IPS DF 6.9 (cell line): ENCODE measurements at regions not wholly inside any gene's neighbourhood (a gene's known extent, or its start where the extent isn't known, plus 50 kb on each side); places are given as distances from the start of the nearest gene placed in this dataset.
"Not testable (repeated sequence)": the region's sequence is repeated elsewhere in the genome, so short reads cannot be mapped to it uniquely, and the experiment has no call there.

ENCODE experiments used
- DNase-seq: peaks from one replicate; pipeline ENCODE4 v3.0.0-alpha.2; 2013; ENCODE audit warnings: low read depth, low spot score
- H3K27ac ChIP-seq: one replicate; pipeline ENCODE4 v1.5.1; 2013; ENCODE audit warnings: low read length, control low read depth
- H3K27me3 ChIP-seq: 2 replicates; pipeline ENCODE4 v1.6.1; 2013; ENCODE audit warnings: mild to moderate bottlenecking, low read length; ENCODE audit not compliant: control insufficient read depth, insufficient read depth
- H3K36me3 ChIP-seq: 2 replicates; pipeline ENCODE4 v1.6.1; 2013; ENCODE audit warnings: low read length; ENCODE audit not compliant: control insufficient read depth, insufficient read depth
- H3K4me1 ChIP-seq: 2 replicates; pipeline ENCODE4 v1.6.1; 2013; ENCODE audit warnings: low read length; ENCODE audit not compliant: control insufficient read depth, insufficient read depth
- H3K4me3 ChIP-seq: 2 replicates; pipeline ENCODE4 v1.5.1; 2013; ENCODE audit warnings: mild to moderate bottlenecking, low read length
- H3K9me3 ChIP-seq: 2 replicates; pipeline ENCODE4 v1.6.1; 2013; ENCODE audit warnings: low read length, inconsistent platforms; ENCODE audit not compliant: control insufficient read depth, insufficient read depth
- WGBS: extraction: QIAGEN DNeasy Blood & Tissue Kit; methylation state at CpG from one replicate; pipeline ENCODE4 v1.1.7; 2013; ENCODE audit warnings: mixed read lengths, missing lambda C conversion rate; ENCODE audit not compliant: insufficient read length, insufficient coverage; 5-methylcytosine and 5-hydroxymethylcytosine counted together

DNA sequence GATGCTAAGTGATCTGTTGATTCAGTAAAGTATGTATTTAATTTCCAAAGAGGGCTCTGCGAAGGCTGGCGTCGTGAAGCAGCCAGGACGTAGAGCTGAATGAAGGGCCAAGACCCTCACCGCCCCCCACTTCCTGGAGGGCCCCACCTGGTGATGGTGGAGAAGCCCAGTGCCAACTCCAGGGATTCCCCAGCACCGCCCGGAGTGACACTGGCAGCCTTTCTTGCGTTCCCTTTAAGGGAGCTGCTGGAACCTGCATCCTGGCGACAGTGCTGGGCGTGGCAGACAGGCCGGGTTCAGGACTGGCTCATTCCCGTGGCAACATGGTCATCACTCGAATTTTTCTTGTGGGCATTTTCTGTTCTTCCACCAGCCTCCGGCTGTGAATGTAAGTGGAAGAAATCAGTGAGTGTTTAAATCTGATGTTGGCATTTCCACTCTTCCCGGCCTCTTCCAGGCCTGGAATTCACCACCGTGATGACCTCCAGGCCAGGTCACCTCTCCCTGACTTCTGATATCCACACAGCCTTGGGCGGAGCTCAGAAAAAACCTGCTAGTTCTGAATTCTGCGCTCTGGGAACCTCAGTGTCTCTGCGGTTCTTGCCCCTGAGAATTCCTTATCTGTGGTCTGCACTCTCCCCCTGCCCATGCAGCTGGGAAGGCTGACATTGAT lies 57.4 kb upstream of the DACT2 start:
- DNase-seq = no peak
- H3K4me3 ChIP-seq = no peak overlapping the region

DNA sequence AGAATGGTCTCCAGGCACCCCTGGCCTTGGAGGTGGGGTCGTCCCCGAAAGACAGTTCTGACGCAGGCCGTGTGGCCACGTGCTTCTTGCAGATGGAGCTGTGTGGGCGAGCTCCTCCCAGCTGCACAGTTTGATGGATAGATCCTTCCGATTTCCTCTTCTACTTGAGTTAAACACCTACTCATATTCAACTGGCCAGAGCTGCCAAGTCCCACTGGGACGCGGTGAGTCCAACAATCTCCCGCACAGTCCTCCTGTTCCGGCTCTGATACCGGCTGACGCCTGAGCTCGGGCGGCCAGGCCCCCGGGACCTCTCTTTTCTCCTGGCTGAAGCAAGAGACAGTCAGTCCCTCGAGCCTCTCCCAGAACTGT lies 57.9 kb upstream of the DACT2 start:
- H3K4me3 ChIP-seq = no peak overlapping the region
- WGBS = no CpG with 5 or more reads among the region's 17 CpGs
- no peaks in the 10 kb centered on the region for H3K27me3 ChIP-seq
- no peaks in the 10 kb centered on the region for H3K4me1 ChIP-seq
- no peaks in the 10 kb centered on the region for H3K36me3 ChIP-seq
- H3K27ac ChIP-seq = no peak overlapping the region
- no peaks in the 10 kb centered on the region for H3K9me3 ChIP-seq
- no peak for DNase-seq

More for the DNA sequence above, 57.4 kb upstream of the DACT2 start:
- H3K27ac ChIP-seq = no peak overlapping the region
- H3K9me3 ChIP-seq = no peaks in the 10 kb centered on the region
- WGBS = no CpG with 5 or more reads among the region's 19 CpGs
- H3K36me3 ChIP-seq = no peaks in the 10 kb centered on the region
- H3K4me1 ChIP-seq = peaks cover 1% of the 10 kb centered on the region; the same call in 1 of the 2 replicates
- H3K27me3 ChIP-seq = no peaks in the 10 kb centered on the region

DNA sequence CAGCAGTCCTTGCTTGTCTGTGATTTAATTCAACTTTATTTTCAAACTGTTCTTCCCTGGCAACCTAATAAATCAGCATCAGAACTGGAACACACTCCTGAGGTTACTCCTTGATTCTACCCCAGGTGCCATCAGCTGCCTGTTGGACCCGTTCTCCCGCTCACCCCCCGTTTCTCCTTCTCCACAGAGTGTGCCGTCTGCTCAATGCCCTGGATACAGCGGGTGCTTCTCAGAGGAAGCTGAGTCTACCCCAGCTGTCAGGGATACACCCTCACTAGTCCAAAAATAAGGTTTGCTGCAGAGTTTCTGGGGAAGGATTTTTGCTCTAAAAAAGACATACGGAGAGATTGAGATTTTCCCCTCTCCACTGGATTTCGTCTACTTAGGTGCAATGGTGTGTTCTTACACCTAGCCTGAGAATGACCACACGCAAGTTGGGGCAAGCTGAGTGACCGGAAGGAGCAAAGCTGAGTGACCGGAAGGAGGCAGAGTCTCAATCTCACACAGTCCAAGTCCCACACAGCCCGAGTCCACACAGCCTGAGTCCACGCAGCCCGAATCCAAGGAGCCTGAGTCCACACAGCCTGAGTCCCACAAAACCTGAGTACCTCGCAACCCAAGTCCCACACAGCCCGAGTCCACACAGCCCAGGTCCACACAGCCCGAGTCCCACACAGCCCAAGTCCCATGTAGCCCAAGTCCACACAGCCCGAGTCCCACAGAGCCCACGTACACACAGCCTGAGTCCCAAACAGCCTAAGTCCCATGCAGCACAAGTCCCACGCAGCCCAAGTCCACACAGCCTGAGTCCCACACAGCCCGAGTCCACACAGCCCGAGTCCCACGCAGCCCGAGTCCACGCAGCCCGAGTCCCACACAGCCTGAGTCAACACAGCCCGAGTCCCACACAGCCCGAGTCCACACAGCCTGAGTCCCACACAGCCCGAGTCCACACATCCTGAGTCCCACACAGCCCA lies 58.6 kb upstream of the DACT2 start:
- Histone ChIP-seq H3K4me3 (no peak overlapping the region), H3K27ac (no peak overlapping the region), H3K9me3 (no peaks in the 10 kb centered on the region), H3K4me1 (no peaks in the 10 kb centered on the region), H3K36me3 (no peaks in the 10 kb centered on the region), H3K27me3 (no peaks in the 10 kb centered on the region)
- DNase-seq = no peak
- no CpG with 5 or more reads among the region's 28 CpGs for WGBS

DNA sequence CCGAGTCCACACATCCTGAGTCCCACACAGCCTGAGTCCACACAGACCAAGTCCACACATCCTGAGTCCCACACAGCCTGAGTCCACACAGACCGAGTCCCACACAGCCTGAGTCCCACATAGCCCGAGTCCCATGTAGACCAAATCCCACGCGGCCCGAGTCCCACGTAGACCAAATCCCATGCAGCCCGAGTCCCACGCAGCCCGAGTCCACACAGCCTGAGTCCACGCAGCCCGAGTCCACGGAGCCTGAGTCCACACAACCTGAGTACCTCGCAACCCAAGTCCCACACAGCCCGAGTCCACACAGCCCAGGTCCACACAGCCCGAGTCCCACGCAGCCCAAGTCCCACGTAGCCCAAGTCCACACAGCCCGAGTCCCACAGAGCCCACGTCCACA lies 60.0 kb upstream of the DACT2 start:
- not testable (repeated sequence) for H3K27me3 ChIP-seq, H3K36me3 ChIP-seq, H3K4me3 ChIP-seq, H3K4me1 ChIP-seq, H3K9me3 ChIP-seq, DNase-seq, H3K27ac ChIP-seq
- no CpG with 5 or more reads among the region's 20 CpGs for WGBS

DNA sequence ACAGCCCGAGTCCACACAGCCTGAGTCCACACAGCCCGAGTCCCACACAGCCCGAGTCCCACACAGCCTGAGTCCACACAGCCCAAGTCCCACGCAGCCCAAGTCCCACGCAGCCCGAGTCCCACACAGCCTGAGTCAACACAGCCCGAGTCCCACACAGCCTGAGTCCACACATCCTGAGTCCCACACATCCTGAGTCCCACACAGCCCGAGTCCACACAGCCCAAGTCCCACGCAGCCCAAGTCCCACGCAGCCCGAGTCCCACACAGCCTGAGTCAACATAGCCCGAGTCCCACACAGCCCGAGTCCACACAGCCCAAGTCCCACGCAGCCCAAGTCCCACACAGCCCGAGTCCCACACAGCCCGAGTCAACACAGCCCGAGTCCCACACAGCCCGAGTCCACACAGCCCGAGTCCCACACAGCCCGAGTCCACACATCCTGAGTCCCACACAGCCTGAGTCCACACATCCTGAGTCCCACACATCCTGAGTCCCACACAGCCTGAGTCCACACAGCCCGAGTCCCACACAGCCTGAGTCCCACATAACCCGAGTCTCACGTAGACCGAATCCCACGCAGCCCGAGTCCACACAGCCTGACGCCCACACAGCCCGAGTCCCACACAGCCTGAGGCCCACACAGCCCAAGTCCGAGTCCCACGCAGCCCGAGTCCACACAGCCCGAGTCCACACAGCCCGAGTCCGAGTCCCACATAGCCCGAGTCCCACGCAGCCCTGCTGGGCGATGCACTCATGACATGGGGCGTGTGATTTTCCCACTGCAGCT lies 60.6 kb upstream of the SMOC2 start:
- H3K9me3 ChIP-seq, H3K27me3 ChIP-seq, H3K27ac ChIP-seq, DNase-seq, H3K4me3 ChIP-seq, H3K36me3 ChIP-seq, H3K4me1 ChIP-seq: not testable (repeated sequence)
- no CpG with 5 or more reads among the region's 38 CpGs for WGBS

DNA sequence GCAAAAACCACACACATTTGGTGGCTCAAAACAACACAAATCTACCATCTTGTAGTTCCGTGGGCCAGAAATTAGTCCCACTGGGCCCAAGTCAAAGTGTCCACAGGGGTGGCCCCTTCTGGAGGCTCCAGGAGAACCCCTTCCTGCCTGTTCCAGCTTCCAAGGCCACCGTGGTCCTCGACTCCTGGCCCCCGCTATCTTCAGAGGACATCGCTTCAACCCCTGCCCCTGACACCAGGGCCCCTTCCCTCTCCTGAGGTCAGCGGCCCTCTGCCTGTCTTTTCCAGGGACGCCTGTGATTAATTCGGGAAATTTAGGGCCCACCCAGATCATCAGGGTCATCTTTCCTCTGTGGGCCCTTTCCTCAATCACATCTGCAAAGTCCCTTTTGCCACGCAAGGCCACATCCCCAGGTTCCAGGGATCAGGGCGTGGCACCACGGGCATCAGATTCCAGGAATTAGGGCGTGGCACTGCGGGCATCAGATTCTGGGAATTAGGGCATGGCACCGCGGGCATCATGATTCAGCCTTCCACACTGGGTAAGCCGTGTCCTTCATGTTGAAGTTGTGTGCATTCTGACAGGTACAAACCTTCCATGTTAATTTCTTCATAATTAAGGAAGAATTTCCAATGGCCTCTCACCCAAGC lies 59.9 kb upstream of the SMOC2 start:
- Histone ChIP-seq H3K4me3 (no peak overlapping the region), H3K9me3 (no peaks in the 10 kb centered on the region), H3K36me3 (no peaks in the 10 kb centered on the region), H3K4me1 (no peaks in the 10 kb centered on the region), H3K27ac (no peak overlapping the region), H3K27me3 (no peaks in the 10 kb centered on the region)
- WGBS = no CpG with 5 or more reads among the region's 16 CpGs
- DNase-seq = no peak

DNA sequence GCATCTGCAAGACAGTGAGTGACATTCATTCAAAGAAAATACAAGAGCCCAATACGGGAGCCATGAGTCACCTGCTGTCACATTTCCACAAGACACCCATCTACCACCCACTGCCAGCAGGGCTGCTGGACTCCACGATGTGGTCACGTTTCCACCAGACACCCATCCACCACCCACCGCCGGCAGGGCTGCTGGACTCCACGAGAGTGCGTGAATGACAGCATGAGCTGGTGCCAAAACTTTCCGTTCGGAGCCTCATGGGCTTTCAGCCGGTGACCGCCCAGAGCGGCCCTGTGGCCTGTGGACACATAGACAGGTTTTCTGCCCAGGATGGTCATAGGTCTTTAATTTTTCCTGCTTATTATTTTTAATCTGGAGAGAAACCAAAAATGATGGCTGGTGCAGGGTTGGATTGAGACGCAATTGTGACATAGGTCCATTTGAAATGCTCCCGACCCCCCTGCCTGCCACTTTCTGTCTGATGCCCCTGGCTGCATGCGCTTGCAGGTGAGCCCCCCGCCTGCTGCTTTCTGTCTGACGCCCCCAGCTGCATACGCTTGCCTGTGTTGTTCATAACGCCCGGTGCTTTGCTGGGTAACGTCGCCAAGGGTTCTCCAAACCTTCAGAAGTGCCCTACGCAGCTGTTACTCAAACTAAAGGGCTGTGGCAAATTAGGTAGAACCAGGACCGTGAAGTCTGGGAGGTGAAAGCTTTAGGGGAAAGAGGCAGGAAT lies 59.1 kb upstream of the SMOC2 start:
- DNase-seq = no peak
- Histone ChIP-seq H3K36me3 (no peaks in the 10 kb centered on the region), H3K27me3 (no peaks in the 10 kb centered on the region), H3K4me1 (no peaks in the 10 kb centered on the region), H3K4me3 (no peak overlapping the region), H3K27ac (no peak overlapping the region), H3K9me3 (no peaks in the 10 kb centered on the region)
- no CpG with 5 or more reads among the region's 24 CpGs for WGBS

DNA sequence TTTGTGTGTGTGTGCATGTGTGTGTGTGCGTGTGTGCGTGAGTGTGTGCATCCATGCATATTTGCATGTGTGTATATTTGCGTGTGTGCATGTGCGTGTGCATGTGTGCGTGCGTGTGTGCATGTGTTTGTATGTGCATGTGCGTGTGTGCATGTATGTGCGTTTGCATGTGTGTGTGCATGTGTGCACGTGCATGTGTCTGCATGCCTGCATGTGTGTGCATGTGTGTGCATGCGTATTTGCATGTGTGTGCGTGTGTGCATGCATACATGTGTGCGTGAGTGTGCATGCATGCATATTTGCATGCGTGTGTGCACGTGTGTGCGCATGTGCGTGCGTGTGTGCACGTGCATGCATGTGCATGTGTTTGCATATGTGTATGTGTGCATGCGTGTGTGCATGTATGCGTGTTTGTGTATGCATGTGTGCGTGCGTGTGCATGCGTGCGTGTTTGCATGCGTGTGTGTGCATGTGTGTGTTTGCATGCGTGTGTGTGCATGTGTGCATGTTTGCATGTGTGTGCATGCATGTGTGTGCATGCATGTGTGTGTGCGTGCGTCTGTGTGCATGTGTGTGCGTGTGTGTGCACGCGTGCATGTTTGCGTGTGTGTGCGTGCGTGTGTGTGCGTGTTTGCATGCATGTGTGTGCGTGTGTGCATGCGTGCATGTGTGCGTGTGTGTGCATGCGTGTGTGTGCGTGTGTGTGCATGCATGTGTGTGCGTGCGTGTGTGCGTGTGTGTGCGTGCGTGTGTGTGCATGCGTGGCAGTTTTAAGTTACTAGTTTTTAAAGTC lies 57.7 kb upstream of the SMOC2 start:
- WGBS = no CpG with 5 or more reads among the region's 46 CpGs
- no peaks in the 10 kb centered on the region for H3K4me1 ChIP-seq
- no peak overlapping the region for H3K4me3 ChIP-seq
- no peak overlapping the region for H3K27ac ChIP-seq
- no peak for DNase-seq
- no peaks in the 10 kb centered on the region for H3K36me3 ChIP-seq
- no peaks in the 10 kb centered on the region for H3K9me3 ChIP-seq
- no peaks in the 10 kb centered on the region for H3K27me3 ChIP-seq
